ENCODE measurements at regions not wholly inside any gene's neighbourhood (a gene's known extent, or its start where the extent isn't known, plus 50 kb on each side); places are given as distances from the start of the nearest gene placed in this dataset.

DNA sequence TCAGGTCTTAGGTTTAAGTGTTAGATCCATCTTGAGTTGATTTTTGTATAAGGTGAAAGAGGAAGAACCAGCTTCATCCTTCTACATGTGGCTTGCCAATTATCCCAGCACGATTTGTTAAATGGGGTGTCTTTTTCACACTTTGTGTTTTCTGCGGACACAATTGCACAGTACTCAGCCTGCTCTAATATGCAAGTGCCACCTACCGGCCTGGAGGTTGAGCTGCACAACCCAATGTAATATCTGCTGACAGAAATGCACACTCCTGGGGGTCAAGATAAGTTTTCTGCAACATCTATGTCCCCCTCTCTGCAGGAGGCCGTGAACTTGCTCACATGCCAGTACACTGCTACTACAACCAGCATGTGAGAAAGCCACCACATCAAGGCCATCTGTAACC lies 791.9 kb upstream of the ROBO1 start:
- TF ChIP-seq CTCF (IDR thresholded peaks at IDR 0.05) (no peak), POLR2A (IDR thresholded peaks at IDR 0.05) (no peak)

DNA sequence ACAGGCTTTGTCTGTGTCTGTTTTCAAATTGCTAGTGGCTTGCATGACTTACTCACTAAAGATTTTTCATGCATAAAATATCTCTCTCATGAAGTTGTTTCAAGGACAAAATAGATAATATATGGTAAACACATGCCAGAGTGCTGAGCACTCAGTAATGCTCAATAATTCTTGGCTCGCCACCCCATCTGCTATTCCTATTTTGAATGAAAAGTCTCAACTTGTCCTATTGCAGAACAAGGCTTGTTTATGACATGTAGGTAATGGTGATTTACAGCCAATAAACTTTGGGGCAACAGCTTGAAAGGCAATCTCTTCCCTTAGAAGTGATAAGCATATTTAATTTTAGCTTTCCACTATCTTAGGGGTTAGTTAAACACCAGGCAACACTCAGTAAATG lies 789.0 kb upstream of the ROBO1 start:
- 63 to 74% methylated on average over 1 of the region's 1 CpG for WGBS, 2 donors
- no peak for DNase-seq
- H3K4me3 ChIP-seq = no peak overlapping the region
- H3K9me3 ChIP-seq = no peaks in the 10 kb centered on the region
- H3K36me3 ChIP-seq (ENCODE audit: low read depth, missing control alignments) = no peaks in the 10 kb centered on the region
- intact Hi-C loops (cut with DNase I; ENCODE audit: low total_unique reads) = no loop called here
- no peaks in the 10 kb centered on the region for H3K4me1 ChIP-seq
- H3K27ac ChIP-seq = no peak overlapping the region
- TF ChIP-seq CTCF (IDR thresholded peaks at IDR 0.05) (no peak), POLR2A (IDR thresholded peaks at IDR 0.05) (no peak)
- no peaks in the 10 kb centered on the region for H3K27me3 ChIP-seq

More for the DNA sequence above, 791.9 kb upstream of the ROBO1 start:
- DNase-seq = no peak
- Histone ChIP-seq H3K27me3 (no peaks in the 10 kb centered on the region), H3K27ac (no peak overlapping the region), H3K9me3 (no peaks in the 10 kb centered on the region), H3K4me1 (no peaks in the 10 kb centered on the region), H3K36me3 (ENCODE audit: low read depth, missing control alignments) (no peaks in the 10 kb centered on the region), H3K4me3 (no peak overlapping the region)
- intact Hi-C loops (cut with DNase I; ENCODE audit: low total_unique reads) = no loop called here
- 83 to 91% methylated on average over 4 of the region's 4 CpGs for WGBS, 2 donors

- no peaks in the 10 kb centered on the region for H3K27me3 ChIP-seq
- TF ChIP-seq CTCF (IDR thresholded peaks at IDR 0.05) = no peak
- TF ChIP-seq POLR2A (IDR thresholded peaks at IDR 0.05) = no peak
- H3K36me3 ChIP-seq (ENCODE audit: low read depth, missing control alignments) = no peaks in the 10 kb centered on the region
- no peak for DNase-seq
- H3K4me3 ChIP-seq = no peak overlapping the region
- H3K4me1 ChIP-seq = no peaks in the 10 kb centered on the region
- H3K27ac ChIP-seq = no peak overlapping the region
- H3K9me3 ChIP-seq = no peaks in the 10 kb centered on the region
- 76 to 82% methylated on average over 3 of the region's 3 CpGs for WGBS, 2 donors
- intact Hi-C loops (cut with DNase I; ENCODE audit: low total_unique reads) = no loop called here
These were observed 786.5 kb upstream of the ROBO1 start for GRCh38 chr3:80554304-80554703.

GRCh38 chr3:80553211-80553610 lies 785.4 kb upstream of the ROBO1 start:
- 84 to 85% methylated on average over 4 of the region's 4 CpGs for WGBS, 2 donors
- no peaks in the 10 kb centered on the region for H3K27me3 ChIP-seq
- TF ChIP-seq POLR2A (IDR thresholded peaks at IDR 0.05) (no peak), CTCF (IDR thresholded peaks at IDR 0.05) (no peak)
- intact Hi-C loops (cut with DNase I; ENCODE audit: low total_unique reads) = no loop called here
- no peaks in the 10 kb centered on the region for H3K36me3 ChIP-seq (ENCODE audit: low read depth, missing control alignments)
- no peaks in the 10 kb centered on the region for H3K9me3 ChIP-seq
- no peak for DNase-seq
- H3K4me1 ChIP-seq = no peaks in the 10 kb centered on the region
- H3K27ac ChIP-seq = no peak overlapping the region
- H3K4me3 ChIP-seq = no peak overlapping the region

- intact Hi-C loops (cut with DNase I; ENCODE audit: low total_unique reads) = no loop called here
These were observed 782.4 kb upstream of the ROBO1 start for GRCh38 chr3:80550174-80550573.

More at GRCh38 chr3:80550174-80550573, 782.4 kb upstream of the ROBO1 start:
- Histone ChIP-seq H3K9me3 (no peaks in the 10 kb centered on the region), H3K36me3 (ENCODE audit: low read depth, missing control alignments) (no peaks in the 10 kb centered on the region), H3K27ac (no peak overlapping the region), H3K4me1 (no peaks in the 10 kb centered on the region), H3K27me3 (no peaks in the 10 kb centered on the region), H3K4me3 (no peak overlapping the region)
- TF ChIP-seq POLR2A (IDR thresholded peaks at IDR 0.05) (no peak), CTCF (IDR thresholded peaks at IDR 0.05) (no peak)
- DNase-seq = no peak
- 61 to 65% methylated on average over 5 of the region's 5 CpGs for WGBS, 2 donors

All from testis (tissue), 2 donors.